Fibroblast of the conjunctiva (primary cell): ENCODE measurements at regions not wholly inside any gene's neighbourhood (a gene's known extent, or its start where the extent isn't known, plus 50 kb on each side); places are given as distances from the start of the nearest gene placed in this dataset.
A peak's percentile ranks its signal among the peaks of the same experiment; 100 is the strongest.

Experiments used
- DNase-seq: peaks from one replicate; pipeline ENCODE4 v3.0.0-alpha.2; 2010; ENCODE audit warnings: low read depth

DNA sequence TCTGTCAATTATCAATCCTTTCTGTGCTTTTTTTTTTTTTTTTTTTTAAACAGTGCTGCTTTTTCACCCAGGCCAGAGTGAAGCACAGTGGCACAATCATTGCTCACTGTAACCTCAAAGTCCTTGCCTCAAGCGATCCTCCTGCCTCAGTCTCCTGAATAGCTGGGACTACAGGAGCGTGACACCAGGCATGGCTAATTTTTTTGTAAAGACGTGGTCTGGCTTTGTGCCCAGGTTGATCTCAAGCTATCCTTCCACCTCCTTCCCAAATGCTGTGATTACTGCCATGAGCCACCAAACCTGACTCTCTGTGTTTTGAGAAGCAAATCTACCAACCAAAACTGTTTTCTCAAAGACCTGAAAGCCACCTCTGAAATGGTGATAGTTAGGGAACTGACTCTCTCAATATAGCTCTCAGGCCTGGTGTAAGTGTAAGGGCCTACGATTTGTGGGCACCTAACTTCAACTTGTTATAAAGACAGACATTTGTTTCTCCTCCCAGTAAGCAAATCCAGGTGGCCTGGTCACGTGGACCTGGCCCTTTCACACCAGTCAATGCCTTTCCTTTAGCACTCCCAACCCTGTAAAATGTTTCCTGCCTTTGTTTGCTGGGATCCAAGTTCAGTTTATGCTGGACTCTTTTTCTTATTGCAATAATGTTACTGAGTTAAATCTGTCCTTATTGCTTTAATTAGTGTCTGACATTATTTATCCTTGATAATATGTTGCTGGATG, 2015.9 kb downstream of the PCDH7 start:
- DNase-seq = no peak

DNA sequence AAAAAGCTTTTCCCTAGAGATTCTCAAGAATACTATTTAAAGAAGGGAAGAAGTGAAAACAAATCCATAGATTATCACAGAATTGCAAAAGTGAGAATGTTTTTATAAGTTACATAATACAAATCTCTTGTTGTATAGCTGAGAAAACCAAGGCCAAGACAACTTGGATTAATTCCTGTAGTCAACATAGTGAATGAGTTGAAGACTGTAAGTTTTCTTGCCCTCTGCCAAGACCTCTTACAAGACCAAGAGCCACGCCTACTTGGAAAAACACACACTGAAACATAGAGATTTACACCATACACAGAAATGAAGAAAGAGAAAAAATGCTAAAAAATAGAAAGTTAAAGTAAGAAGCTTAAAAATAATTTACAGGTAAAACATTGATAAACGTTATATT, 2024.0 kb downstream of the PCDH7 start:
- no peak for DNase-seq

DNA sequence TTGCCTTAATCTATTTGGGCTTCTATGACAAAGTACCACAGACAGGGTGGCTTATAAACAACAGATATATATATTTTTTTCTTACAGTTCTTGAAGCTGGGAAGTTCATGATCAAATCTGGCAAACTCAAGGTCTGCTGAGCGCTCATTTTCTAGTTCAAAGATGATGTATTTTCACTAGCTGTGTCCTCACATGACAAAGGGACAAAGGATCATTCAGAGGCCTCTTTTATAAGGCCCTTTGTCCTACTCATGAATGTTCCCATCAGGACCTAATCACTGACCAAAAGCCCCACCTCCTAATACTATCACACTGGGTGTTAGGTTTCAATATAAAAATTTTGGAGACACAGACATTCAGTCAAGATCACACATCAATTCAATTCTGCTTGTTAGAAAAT, 2025.2 kb downstream of the PCDH7 start:
- no peak for DNase-seq

DNA sequence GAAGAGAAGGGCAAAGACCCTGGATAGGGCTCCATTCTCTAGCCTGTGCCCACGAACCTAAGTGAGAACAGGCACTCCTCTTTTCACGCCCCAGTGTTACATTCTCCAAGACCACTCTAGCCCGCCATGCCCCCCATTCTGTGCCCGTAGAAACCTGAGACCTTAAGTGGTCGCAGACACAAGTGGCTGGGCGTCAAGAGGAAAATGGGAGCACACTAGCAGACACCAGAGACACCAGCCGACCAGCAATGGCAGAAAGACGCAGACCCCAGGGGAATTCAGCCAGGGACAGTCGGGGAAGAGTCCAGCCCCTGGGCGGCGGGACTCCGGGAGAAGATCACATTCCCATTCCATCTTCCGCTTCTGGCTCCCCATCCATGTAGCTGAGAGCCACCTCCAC, 2027.9 kb downstream of the PCDH7 start:
- no peak for DNase-seq

DNA sequence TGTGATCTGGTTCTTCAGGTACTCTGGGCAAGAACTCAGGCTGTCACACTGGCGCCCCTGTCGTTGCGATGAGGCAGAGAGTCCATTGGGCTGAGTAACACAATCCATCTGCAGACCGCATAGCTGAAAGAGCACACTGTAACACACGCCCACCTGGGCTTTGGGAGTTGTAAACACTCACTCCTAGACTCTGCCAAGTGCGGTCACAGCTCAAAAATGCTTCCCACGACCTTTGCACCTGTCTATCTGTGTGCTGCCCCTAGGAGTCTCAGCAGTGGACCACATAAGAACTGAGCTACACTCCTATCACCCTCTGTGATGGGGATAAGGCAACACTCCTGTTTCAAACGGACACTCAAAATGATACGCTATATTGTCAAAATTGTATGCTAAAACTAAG, 2028.3 kb downstream of the PCDH7 start:
- DNase-seq = no peak

DNA sequence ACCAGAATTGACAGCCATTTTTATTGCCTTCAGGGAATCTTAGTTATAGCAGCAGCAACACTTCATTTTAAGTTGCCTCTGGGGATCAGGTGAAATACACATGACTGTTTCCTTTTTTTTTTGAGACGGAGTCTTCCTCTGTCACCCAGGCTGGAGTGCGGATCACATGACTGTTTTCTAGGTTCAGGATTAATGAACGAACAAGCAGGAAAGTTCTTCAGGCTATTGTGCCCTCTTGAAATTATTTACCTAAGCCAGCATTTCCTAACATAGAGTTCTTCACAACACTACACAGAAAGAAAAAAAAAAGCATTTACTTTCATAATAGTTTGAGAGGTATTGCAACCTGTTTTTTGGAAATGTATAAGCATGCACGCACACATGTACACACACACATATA, 2032.8 kb downstream of the PCDH7 start:
- no peak for DNase-seq

DNA sequence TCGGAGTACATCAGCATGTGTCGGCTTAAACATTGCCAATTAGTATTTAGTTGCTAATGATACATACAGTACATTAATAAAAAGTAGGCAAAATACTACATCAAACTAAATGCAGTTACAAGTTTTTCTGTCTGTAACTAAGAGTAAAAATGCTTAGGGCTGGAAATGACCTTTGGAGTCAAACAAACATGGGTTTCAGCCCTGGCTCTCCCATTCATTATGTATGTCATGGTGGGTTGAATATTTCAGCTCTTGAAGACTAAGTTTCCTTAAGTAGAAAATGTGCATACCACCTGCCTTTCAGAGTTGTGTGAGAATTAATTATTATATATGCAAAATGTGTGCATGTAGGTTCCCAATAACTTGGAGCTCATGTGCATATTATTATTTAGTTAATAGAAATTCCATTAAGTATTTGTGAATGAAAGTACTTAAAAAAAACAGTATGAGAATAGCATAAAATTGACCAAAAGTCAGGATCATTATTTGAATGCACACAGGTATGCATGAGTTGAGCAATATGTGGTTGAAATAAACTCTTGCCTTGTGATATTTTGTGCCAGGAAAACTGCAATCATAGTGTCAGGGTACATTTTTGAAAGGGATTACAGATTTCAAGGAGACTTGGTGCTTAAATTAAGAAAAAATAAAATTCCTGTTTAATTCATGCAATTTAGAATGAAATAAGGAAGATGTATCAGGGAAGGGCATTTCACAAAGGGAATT, 2048.7 kb downstream of the PCDH7 start:
- no peak for DNase-seq

DNA sequence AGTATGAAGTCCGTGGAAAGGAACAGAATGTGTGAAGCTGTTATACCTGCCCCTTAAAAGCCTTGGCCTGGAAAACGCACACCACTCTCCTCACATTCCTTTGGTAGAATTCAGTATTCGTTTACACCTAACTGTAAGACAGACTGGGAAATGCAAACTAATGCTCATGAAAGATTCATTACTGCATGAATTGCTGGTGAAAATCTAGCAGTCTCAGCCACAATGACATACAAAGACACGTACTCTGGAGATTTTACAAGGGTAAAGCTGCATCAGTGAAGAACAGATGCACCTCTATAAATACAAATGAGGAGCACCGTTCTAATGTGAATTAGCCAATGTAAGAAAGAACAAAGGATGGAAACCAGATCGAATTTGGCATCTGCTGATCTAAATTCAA, 2051.3 kb downstream of the PCDH7 start:
- DNase-seq = no peak

DNA sequence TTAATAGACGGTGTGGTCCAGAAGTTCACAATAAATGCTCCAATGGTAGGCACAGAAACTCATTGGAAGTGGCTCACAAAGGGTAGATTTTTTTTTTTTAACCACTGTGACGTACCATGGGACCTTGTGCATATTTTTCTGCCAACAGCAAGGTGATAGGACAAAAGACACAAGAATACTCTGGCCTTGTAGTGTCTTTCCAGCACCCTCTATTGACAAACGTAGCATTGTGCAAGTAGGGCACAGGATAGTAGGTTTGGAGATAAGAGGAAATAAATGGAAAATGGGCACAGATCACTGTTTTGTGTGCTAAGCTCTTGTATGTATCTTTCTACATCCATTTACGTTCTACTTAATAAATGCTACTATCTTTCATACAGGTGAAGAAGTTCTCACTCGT, 2054.9 kb downstream of the PCDH7 start:
- peak; percentile 16 for DNase-seq

DNA sequence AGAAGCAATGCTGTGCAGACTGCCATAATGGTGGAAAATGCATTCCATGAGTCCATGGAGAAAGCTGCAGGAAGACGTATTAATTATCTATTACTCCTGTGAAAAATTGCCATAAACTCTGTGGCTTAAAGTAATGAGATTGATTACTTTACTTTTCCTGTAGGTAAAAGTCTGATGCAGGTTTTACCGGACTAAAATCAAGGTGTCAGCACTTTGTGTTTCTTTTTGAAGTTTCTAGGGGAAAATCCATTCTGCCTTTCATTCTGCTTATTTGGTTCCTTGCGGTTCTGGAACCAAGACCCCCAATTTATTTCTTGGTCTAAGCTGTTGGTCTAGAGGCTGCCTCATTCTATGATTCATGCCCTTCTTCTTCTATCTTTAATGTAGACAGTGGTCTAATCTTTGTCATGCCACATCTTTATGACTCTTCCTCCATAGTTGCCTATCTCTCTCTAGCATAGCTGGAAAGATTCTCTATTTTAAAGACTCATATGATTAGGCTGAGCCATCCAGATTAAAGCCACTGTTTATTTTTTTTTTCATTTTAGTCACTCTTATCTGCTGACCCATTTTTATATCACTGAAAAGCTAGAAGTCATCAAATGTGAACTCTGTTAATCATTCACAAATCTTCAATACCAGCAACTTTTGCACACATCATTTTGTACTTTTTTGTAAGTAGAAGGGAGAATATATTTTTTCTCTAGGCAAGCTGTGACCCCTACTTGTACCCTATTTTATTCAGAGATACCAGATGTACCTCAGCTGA, 2056.4 kb downstream of the PCDH7 start:
- DNase-seq = no peak

DNA sequence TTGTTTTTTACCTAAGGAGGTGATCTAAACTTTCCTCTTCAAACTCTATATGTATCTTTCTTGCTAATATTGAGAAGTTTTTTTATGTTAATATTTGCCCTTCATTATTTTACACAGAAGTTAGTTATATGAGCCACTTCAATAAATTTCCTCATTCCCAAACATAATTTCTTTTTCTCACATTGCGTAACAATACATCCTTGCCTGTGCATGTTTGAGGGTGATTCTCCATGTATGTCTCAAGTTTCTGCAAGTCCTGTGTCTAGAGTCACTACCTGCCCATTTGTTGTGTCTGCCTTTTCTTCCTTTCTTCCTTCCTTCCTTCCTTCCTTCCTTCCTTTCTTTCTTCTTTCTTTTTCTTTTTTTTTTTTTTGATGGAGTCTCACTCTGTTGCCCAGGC, 2057.9 kb downstream of the PCDH7 start:
- DNase-seq = no peak

DNA sequence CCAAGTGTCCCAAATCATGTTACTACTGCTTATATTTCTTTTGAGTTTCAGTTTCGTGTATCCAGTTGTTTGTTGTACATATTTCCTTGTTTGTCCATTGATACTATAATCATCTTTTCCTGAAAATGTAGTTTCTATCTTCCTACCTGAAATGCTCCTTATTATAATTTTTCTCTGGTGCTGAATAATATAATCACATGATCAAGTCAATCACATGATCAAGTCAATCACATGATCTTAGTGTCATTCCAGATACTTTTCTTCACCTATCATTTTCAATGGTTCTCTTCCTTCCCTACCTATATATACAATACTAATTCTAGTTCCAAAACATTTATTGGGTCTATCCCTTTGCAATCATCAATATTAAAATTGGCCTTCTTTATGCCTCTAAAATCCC, 2058.8 kb downstream of the PCDH7 start:
- no peak for DNase-seq

DNA sequence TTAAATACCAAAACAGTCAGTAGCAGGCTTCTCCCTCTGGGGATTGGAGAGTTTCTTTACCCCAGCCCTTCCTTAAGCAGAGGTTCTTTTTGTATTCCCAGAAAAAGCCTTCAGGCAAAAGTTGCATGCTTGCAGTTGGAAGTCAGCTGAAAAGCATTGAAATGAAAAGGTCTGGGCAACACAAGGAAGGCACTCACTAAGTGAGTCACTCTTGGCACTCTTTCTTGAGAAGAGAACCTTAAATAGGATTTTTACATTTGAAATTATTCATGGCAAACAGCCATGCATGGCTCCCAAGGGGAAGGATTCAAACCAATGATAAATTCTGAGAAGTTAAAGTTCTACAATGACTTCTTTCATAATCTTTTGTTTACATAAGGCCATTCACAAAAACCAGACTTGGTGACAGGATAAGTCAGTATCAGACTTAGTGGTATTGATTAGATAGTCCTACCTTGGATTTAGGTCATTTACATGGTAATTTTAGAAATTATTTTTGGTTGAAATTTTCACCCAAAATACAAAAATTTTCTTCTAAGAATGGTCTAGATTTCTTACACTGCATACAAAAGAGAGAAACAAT, 2068.9 kb downstream of the PCDH7 start:
- DNase-seq = peak; percentile 82

DNA sequence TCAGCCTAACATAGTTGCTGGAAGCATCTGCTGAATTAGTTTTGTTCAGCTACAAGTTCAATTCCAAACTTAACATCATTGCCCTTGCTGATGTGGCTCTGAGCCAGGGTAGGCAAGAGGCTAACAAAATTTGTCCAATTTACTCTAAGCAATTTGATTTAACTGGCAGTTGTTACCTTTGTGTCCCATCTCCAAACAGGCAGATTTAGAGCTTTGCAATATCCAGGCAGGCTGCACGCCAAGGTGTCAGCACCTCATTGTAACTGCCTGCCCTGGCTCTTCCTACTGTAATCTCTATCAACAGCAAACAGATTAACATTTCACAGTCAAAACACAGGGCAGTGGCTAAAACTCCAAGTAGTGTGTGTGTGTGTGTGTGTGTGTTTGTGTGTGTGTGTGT, 2070.6 kb downstream of the PCDH7 start:
- DNase-seq = no peak

DNA sequence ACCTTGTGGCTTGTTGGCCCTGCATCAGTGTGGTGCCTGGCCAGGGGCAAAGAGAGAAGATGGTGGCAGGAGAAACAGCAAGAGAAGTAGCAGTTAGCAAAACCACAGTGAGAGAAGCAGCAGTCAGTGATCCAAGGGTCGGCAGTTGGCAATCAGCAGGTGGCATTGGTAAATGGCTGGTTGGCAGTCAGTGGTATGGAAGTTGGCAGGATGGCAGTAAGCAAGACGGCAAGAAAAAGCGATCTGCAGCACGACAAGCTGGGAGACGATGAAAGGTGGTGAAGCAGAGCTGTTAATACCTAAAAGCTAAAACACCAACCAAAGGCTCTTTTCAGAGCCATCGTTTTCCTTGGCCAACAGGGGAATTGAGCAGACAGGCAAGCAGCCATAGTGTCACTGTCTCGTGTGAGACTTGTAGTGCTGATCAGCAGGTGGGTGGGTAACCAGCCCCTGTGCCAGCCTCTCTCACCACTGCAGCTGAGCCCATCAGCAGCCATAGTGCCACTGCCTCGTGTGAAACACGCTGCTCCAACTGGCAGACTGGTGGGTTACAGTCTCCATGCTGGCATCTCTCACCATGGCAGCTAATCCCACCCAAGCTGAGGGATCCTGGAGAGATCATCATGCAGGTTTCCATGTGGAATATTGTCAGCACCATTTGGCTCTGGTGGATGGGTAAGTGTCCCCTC, 2078.4 kb downstream of the PCDH7 start:
- DNase-seq = no peak

DNA sequence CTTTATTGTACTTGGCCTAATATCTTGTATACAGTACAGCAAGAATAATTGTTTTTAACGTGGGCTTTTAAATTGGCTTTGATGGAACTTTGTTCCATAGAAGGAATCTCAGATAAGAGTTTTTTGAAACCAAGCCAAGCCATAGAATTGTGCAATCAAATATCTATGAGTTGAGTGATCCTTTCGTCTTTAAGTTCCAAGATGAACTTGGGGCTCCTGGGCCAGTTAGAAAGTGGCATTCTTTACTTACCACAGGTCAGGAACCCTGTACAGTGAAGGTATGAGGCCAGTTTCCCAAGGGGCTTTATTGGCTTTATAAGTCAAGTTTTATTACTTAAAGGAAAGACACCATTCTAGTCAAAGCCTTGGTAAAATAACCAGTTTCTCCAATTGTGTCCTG, 2104.2 kb downstream of the PCDH7 start:
- peak; percentile 8 for DNase-seq

DNA sequence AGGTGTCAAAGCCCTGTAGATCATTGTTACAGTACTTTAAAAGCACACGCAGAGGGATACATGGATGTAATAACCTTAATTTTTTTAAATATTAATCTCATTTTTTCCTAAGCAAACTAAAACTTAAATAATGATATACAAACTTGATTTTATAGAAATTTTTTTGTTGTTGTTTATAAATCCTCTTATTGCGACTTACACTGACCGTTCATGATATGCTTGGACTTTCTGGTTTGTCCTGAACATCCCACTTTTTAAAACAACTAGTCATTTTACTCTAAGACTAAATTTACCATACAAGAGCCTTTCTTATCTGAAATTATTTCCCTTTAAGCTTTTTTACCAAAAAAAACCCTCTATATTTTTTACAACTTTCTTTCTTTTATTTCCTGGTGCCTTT, 2106.0 kb downstream of the PCDH7 start:
- no peak for DNase-seq

DNA sequence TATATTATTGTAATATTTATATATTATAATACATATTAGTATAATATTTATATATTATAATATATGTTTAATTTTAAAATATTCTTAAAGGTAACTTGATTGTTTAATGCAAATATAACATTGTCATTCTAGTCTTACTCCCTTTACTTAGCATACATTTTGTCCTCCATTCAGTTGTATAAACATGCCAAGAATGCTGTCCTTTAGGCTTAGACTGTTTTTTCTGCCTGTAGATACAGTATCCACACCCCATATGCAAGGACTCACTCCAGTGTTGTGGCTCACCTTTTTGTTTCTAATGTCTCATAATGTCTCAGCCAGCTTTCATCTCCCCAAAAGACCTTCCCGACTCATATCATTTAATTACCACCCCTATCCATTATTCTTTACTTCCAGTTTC, 2110.0 kb downstream of the PCDH7 start:
- no peak for DNase-seq

DNA sequence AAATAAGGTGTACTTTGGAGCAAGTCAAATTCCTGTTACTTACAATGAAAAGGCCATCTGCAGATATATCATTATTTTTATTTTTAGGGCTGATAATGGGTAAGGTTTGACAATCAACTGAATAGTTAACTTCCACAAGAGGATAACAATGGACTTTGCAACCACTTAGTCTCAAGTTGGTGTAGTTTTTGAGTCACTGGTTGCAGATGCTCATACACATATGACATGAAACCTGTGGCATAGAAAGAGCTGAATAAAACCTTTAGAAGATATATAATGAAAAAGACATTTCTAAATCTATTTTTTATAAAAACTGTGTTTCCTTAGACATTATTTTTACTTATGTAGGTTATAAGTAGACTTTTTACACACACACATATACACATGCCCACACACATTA, 2110.9 kb downstream of the PCDH7 start:
- no peak for DNase-seq

DNA sequence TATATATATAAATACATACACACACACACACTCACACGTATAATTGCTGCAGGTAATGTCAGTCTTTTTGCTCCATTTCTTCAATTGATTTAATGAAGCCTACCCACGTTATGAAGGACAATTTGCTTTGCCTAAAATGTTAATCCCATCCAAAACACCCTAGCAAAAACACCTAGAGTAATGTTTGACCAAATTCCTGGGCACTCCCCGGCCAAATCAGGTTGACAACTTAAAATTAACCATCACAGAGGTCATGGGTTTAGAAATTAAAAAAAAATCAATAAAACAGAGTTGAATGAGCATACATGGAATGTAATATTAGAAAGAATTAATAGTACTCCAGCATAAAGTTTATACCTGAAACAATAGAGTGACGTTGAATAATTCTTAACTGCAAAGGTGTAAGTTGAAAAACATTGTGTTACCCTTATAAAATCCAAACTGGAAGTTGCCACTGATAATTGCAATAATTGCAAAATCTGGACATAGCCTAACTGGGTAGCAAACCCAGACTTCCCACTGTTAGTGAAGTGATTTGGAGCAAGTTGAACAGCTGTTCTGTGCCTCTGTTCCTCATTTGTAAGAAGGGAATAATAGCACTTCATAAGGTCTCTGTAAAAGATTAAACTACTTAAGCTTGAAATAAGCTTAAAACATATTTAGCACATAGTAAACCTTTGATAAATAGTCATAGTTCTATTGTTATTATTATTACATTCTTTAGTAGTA, 2120.5 kb downstream of the PCDH7 start:
- no peak for DNase-seq

DNA sequence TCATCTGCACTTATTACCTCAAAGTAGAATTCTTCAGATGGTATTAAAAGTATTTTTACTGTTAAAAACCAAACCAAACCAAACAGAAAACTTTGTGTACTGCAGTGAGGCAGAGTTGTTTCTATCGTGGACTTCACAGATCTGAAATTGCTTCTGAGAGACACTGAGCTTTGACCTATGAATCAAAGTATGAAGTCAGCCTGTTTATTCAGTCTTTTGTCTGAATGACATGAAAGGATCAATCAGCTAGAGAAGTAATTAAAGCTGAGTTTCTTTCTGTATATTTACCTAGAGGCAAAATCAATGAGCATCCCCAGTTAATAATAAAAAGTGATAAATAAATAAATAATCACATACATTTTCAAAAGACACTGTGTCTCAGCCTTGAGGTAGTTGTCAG, 2121.0 kb downstream of the PCDH7 start:
- no peak for DNase-seq

DNA sequence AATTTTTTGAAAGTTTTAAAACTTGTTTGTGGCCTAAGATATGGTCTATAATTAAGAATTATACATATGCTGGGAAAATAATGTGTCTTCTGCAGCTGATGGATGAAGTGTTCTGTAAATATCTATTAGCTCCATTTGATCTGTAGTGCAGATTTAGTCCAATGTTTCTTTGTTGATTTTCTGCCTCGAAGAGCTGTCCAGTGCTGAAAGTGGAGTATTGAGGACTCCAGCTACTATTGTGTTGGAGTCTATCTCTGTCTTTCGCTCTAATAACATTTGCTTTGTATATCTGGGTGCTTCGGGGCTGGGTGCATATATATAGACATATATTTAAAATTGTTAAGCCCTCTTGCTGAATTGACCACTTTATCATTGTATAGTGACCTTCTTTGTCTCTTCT, 2127.3 kb downstream of the PCDH7 start:
- no peak for DNase-seq
